ENCODE measurements at regions not wholly inside any gene's neighbourhood (a gene's known extent, or its start where the extent isn't known, plus 50 kb on each side); places are given as distances from the start of the nearest gene placed in this dataset.

GRCh38 chr2:160628811-160629210, 135.2 kb upstream of the RBMS1 start:
- intact Hi-C loops (cut with DNase I) = no loop called here
- no peaks in the 10 kb centered on the region for H3K27me3 ChIP-seq
- WGBS, 2 donors = 21 to 43% methylated on average over 3 of the region's 3 CpGs
- H3K4me3 ChIP-seq = no peak overlapping the region
- H3K36me3 ChIP-seq = no peaks in the 10 kb centered on the region
- DNase-seq = no peak
- H3K27ac ChIP-seq = no peak overlapping the region
- no peaks in the 10 kb centered on the region for H3K9me3 ChIP-seq
- TF ChIP-seq CTCF (IDR thresholded peaks at IDR 0.05) = no peak
- TF ChIP-seq POLR2A (IDR thresholded peaks at IDR 0.05) = no peak
- H3K4me1 ChIP-seq = peaks cover 0 to 10% (median 3%) of the 10 kb centered on the region in 3 donors

- DNase-seq = no peak
- intact Hi-C loops (cut with DNase I) = no loop called here
- TF ChIP-seq POLR2A (IDR thresholded peaks at IDR 0.05) (no peak), CTCF (IDR thresholded peaks at IDR 0.05) (no peak)
- Histone ChIP-seq H3K9me3 (no peaks in the 10 kb centered on the region), H3K27me3 (no peaks in the 10 kb centered on the region), H3K4me1 (peaks cover 0 to 18% (median 7%) of the 10 kb centered on the region in 3 donors), H3K4me3 (no peak overlapping the region), H3K36me3 (no peaks in the 10 kb centered on the region), H3K27ac (no peak overlapping the region)
- WGBS, 2 donors = 68 to 88% methylated on average over 5 of the region's 5 CpGs
Observed at GRCh38 chr2:160630801-160631590, 137.4 kb upstream of the RBMS1 start.

GRCh38 chr2:160632084-160632975, 138.7 kb upstream of the RBMS1 start:
- Histone ChIP-seq H3K4me1 (peaks cover 0 to 18% (median 7%) of the 10 kb centered on the region in 3 donors), H3K4me3 (no peak overlapping the region), H3K36me3 (no peaks in the 10 kb centered on the region), H3K27ac (no peak overlapping the region), H3K9me3 (no peaks in the 10 kb centered on the region), H3K27me3 (no peaks in the 10 kb centered on the region)
- intact Hi-C loops (cut with DNase I) = no loop called here
- TF ChIP-seq CTCF (IDR thresholded peaks at IDR 0.05) (no peak), POLR2A (IDR thresholded peaks at IDR 0.05) (no peak)
- DNase-seq = no peak
- 63 to 64% methylated on average over 7 of the region's 7 CpGs for WGBS, 2 donors

- H3K9me3 ChIP-seq = peaks cover 0 to 3% (median 0%) of the 10 kb centered on the region in 3 donors
- no peaks in the 10 kb centered on the region for H3K36me3 ChIP-seq
- no peak for DNase-seq
- intact Hi-C loops (cut with DNase I) = no loop called here
- peaks cover 0 to 8% (median 7%) of the 10 kb centered on the region in 3 donors for H3K4me1 ChIP-seq
- no peaks in the 10 kb centered on the region for H3K27me3 ChIP-seq
- no peak for TF ChIP-seq POLR2A (IDR thresholded peaks at IDR 0.05)
- no peak for TF ChIP-seq CTCF (IDR thresholded peaks at IDR 0.05)
- peak overlapping the region in 1 of 4 donors; percentile 26 for H3K27ac ChIP-seq
- no peak overlapping the region for H3K4me3 ChIP-seq
- 63 to 79% methylated on average over 2 of the region's 2 CpGs for WGBS, 2 donors
Observed at GRCh38 chr2:160634436-160634835, 140.8 kb upstream of the RBMS1 start.

- Histone ChIP-seq H3K36me3 (no peaks in the 10 kb centered on the region), H3K27ac (peak overlapping the region in 1 of 4 donors; percentile 11), H3K9me3 (peaks cover 0 to 14% (median 0%) of the 10 kb centered on the region in 3 donors), H3K4me1 (peaks cover 0 to 8% (median 7%) of the 10 kb centered on the region in 3 donors), H3K27me3 (no peaks in the 10 kb centered on the region), H3K4me3 (no peak overlapping the region)
- TF ChIP-seq POLR2A (IDR thresholded peaks at IDR 0.05) = no peak
- no peak for TF ChIP-seq CTCF (IDR thresholded peaks at IDR 0.05)
- intact Hi-C loops (cut with DNase I) = no loop called here
- 7 to 24% methylated on average over 2 of the region's 2 CpGs for WGBS, 2 donors
- no peak for DNase-seq
Observed at GRCh38 chr2:160635488-160635887, 141.9 kb upstream of the RBMS1 start.

All from esophagus squamous epithelium (tissue), 5 donors.